GM19463 (cell line): ENCODE measurements at regions not wholly inside any gene's neighbourhood (a gene's known extent, or its start where the extent isn't known, plus 50 kb on each side); places are given as distances from the start of the nearest gene placed in this dataset.

Experiments used
- ATAC-seq: cut with Tn5 transposase; IDR thresholded peaks from one replicate; pipeline ENCODE4 v1.9.1; 2021; ENCODE audit warnings: mild to moderate bottlenecking, moderate library complexity; ENCODE audit not compliant: unreplicated experiment

- no peak for ATAC-seq
Measured at GRCh38 chr4:84441758-84442377, 57.2 kb downstream of the NKX6-1 start.

- no peak for ATAC-seq
Measured at GRCh38 chr4:84439996-84440395, 59.1 kb downstream of the NKX6-1 start.

DNA sequence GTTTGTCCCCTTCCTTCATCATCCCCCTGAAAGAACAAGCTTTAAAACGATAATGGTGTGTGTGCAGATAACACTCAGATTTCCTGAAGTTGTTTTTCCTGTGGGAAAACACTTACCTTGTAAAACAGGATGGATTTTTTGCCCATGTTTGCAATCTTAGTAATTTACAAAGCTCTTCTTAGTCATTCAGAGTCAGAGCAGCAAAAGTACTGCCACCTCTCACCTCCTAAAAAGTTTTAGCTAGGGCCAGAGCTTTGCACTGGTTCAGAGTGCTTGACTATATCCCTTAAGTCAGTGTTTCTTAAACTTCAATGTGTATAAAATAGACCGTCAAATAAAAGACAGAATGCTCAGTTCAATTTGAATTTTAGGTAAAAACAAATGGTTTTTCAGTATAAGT, 62.3 kb downstream of the NKX6-1 start:
- ATAC-seq = no peak

DNA sequence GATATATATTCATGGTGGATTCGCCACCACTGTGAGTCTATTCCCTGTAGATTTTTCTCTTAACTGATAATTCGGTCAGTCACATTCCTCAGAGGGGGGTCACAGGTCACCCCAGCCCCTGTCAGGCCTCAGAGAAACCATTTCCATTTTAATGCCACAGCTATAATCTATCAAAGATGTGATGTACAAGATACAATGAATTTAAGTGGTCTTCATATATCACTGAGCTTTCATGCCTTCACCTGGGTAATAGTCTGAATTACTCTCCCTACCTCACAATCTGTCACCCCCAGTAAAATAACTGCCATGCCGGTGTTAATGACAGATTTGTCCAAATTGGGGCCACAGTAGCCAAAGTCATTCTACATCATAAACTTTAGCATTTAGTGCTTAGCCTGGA, 64.7 kb downstream of the NKX6-1 start:
- ATAC-seq = no peak

DNA sequence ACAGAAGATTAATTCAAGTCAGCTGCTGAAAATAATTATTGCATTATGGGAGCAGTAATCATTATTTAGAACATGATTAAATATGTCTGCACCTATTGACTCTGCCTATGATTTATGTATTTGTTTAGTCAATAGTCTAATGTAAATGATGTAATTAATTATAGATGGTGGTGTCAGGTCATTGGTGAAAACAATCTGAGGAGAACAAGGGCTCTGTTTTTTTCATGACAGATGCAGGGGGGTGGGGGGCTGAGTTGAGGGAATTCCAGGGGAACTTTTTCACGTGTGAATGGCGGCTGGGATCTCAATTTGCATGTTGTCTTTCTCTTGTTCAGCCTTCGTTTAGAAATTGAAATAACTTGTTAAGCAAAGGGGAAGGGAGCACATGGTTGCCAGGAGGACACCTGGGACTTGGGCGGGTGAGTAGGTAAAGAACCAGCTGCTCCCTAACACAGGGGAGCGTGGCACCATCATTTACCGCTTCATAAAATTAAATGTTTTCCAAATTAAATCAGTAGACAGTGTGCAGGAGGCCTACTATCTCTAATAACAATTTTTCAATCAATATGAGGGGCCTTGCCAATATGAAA, 65.4 kb downstream of the NKX6-1 start:
- no peak for ATAC-seq

DNA sequence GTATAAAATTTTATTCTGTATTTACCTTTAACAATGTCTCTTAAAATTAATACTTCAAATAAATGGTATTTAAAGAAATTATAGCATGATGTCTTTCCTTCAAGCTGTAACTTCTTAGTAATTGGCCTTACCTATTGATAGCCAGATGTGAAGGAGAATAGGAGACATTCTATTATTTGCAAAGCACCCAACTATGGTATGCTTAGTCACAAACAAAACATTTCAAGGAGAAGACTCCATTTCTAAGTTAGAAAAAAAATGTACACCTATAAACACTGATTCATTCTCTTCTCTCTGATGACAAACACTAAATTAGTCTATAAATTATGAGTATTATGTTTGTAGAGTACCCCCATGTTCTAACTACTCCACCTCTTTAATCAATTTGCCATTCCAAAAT, 66.4 kb downstream of the NKX6-1 start:
- no peak for ATAC-seq

- ATAC-seq = no peak
Measured at GRCh38 chr4:84420608-84421007, 78.5 kb downstream of the NKX6-1 start.

- ATAC-seq = no peak
Measured at GRCh38 chr4:84419201-84419600, 79.9 kb downstream of the NKX6-1 start.

DNA sequence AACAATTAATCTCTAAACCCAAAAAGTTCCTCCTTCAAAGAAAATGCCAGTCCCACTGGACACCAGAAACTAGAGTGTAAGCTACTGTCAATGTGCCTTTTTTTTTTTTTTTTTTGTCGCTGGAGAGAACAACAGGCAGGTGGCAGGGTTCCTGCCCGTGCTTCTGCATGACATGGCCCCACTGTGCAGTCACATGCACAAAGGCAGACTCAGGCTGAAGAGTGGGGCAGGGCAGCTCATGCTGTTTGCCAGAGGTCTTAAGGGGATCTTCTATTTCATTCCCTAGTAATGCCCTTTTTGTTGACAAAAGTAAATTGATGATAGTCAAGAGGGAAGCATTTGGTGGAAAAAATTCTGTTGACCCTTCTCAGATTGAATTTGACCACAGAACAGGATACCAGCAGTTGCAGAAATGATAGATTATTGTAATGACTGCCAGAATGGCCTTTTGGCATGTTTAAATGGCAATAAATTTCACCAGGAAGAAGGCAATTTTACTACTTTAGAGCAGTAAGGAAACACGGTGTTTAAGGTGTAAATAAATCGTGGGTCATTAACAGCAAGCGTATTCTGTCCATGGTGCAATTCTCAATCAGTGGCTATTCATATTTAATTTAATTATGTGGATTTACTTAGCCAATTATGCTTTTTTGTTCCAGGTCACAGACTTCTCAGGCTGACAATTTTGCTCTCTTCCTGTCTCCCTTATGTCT, 80.9 kb downstream of the NKX6-1 start:
- ATAC-seq = no peak

GRCh38 chr4:84413976-84414375, 85.1 kb downstream of the NKX6-1 start:
- ATAC-seq = no peak

- ATAC-seq = no peak
Measured at GRCh38 chr4:84413480-84413879, 85.6 kb downstream of the NKX6-1 start.

DNA sequence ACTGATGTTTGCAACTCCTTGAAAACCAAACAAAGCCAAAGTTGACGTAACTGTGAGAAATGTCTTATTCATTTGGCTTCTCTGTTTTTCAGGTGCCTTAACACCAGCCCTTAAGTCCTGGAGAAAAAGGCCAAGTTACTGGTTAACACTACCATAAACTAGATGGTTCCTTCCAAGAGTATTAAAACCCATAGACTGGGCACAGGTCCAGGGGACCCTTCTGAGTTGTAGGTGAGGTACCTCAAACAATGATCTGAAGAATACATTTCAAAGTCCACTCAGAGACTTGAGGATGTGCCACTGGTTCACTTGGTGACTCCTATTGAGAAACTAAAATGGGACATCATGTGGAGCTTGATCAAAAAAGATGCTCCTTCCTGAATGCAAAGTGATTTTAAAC, 87.0 kb downstream of the NKX6-1 start:
- no peak for ATAC-seq

GRCh38 chr4:84407554-84408407, 91.3 kb downstream of the NKX6-1 start:
- ATAC-seq = no peak

- ATAC-seq = no peak
Measured at GRCh38 chr4:84403656-84404055, 95.4 kb downstream of the NKX6-1 start.

- ATAC-seq = no peak
Measured at GRCh38 chr4:84401701-84402306, 97.3 kb downstream of the NKX6-1 start.

DNA sequence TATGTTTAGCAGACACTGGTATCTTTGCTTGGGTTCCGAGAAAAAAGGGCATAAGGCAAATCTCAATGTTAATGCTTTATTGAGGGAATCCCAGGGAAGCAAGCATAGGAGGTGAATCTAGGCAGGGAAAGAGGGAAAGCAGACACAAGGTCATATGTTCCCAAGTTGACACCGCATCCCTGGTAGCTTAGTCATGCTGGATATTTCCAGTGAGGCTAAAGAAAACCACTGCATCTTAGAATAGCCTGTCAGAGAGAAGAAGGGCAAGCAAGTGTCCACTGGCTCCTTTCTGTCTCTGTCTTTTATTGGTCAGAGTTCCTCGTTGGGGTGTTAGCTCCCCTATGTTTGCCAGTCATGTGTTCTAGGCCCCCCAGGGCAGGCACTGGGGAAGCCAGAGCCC, 104.7 kb downstream of the NKX6-1 start:
- ATAC-seq = no peak

DNA sequence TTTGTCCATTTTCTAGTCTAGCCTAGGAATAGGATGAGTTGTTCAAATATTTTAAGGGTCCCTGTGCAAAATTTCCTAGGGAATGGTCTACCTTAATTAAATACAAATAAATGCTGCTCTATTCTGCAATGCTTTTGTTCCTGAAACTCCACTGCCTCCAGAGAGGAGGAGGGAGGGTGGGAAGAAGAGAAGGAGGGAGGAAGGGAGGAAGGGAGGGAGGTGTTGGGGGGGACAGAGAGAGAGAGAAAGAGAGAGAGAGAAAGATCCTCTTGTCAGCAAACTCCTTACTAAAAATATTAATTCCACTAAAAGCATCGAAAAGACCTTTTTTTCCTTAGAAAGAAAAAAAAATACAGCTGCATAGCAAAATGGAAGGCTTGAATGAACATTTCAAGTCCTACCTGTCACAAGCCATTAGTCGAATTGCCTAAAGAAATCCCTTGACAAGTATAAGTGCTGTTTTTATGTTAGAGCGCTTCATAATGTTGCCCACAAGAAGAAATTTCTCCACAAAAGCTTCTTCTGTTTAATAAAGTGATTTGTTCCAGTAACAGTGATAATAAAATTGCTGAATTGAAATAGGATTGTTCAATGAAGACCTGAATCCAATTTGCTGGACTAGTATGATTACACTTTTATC, 106.0 kb downstream of the NKX6-1 start:
- ATAC-seq = no peak

DNA sequence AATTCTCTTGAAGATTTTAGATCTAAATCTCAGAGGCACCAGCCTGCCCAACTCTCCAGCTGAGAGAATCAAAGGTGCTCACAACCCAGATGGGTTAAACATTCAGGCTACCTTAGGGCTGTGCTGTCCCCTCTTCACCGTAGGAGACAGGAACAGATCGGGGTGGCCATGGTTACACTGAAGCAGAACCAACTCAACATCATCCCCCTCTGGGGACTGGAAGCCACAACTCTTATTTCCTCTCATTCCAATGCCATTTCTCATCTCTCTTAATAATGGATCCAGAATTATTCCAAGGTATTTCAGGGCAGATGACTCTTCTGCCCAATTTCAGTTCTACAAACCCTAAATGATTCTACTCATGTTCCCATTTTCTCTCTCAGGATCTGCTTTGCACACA, 109.7 kb downstream of the NKX6-1 start:
- ATAC-seq = no peak

DNA sequence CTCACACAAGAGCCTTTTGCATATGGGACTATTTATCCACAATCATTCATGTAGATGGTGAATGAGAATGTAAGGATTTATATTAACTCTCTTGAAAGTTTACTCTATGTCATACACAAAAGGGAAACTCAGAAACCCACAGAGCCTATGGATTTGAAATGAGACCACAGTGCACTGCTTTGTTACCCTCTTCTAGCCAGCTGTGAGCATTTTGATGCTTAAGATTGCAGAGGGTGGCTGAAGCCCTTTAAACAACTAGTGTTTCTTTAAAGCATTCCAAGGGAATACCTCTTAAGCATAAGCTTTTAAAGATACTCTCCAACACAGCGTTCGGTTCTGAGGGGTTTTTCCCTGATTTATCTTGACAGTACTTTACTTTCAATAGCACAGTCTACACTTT, 113.9 kb downstream of the NKX6-1 start:
- ATAC-seq = no peak

GRCh38 chr4:84384801-84385200, 114.3 kb downstream of the NKX6-1 start:
- ATAC-seq = no peak

- no peak for ATAC-seq
Measured at GRCh38 chr4:84381759-84382158, 117.3 kb downstream of the NKX6-1 start.
